ENCODE measurements at regions not wholly inside any gene's neighbourhood (a gene's known extent, or its start where the extent isn't known, plus 50 kb on each side); places are given as distances from the start of the nearest gene placed in this dataset.

- TF ChIP-seq POLR2A (IDR thresholded peaks at IDR 0.05; ENCODE audit: low read length) (no peak), GATA1 (IDR thresholded peaks at IDR 0.05; ENCODE audit: low read depth, low read length) (no peak)
Observed at GRCh38 chr1:71233645-71234044, 152.8 kb upstream of the ZRANB2 start.
